Kidney glomerular epithelial cell (primary cell): ENCODE measurements at regions not wholly inside any gene's neighbourhood (a gene's known extent, or its start where the extent isn't known, plus 50 kb on each side); places are given as distances from the start of the nearest gene placed in this dataset.
"Not testable (repeated sequence)": the region's sequence is repeated elsewhere in the genome, so short reads cannot be mapped to it uniquely, and the experiment has no call there.

Experiments
- DNase-seq: peaks from one replicate; lab custom pipeline; 2025; lab: John Stamatoyannopoulos, UW

DNA sequence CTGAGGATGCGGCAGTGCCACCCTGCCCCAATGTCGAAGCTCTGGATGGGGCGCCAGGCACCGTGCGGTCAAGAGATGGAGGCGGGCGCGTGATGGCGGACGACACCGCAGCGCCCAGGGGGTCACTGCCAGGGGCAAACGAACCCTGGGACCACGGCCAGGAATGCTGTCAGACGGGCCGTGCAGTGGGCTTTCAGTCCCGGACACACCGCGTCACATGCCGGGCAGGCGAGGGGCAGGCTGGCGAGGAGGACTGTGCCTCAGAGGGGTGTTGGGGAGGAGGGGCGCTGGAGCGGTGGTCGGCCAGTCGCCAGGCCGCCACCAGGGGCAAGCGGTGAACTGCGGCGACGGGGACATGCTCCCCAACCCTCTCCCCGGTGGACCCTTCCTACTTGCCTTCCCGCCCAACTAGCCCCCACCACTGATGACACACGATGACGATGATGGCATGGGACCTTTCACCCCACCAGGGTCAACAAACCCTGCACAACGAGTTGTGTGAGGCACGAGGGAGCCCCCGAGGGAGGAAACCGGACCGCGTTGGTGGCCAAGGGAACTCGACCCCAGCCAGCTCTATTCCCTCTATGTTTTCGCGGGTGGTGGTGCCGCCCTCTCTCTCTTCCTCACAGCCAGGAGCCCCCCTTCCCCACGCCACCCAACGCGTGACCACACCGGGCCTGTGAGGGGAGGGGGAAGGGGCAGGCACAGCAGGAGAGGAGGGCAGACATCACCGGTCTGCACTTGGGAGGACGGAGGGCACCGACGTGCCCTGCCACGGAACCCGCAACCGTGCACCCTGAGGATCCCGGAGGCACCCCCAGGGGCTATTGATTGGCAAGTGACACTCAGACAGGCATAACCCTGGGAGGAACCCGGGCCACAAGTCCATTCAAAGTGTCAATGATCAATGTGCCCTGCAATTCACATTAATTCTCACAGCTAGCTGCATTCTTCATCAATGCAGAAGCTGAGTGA is 1960.9 kb upstream of the DEFB115 start:
- no peak for DNase-seq

DNA sequence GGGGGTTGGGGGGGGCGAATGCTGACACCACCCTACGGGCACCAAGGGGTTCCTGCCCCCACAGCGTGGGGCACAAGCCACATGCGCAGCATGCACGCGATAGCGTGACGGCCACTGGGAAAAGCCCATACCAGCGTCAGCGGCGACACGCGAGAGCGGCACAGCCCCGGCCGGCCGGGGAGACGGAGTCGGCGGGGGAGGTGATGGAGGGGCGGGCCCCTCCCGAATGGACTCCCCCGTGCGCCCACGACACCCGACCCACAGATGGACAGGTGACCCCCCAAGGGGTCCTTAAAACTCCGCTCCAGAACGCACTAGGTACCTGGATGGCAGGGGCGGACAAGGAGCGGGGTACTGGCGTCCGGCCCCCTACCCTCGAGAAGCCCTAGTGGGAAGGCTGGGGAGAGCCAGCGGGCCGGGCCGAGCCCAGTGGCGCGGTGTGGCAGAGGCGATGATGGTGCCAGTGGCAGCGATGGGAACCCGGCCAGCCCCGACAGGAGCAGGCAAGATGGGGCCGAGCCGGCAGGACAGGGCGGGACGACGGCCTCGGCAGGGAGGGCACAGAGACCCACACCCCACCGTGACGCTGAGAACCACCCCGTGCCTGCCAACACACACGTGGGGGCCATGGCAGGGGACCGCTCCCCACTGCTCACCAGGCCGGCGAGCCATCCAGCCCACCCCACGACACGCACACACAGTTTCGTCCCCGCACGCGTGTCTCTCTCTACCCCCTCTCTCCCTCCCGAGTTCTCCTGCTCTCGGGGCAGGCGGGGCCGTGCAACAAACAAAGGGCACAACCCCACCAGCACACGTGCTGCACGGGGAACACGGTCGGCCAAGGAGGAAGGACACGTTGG is 1959.8 kb upstream of the DEFB115 start:
- DNase-seq, result no peak

- no peak for DNase-seq
Measured at GRCh38 chr20:29298271-29298590, 1959.2 kb upstream of the DEFB115 start.

GRCh38 chr20:29298759-29299613 is 1958.5 kb upstream of the DEFB115 start:
- no peak for DNase-seq

DNA sequence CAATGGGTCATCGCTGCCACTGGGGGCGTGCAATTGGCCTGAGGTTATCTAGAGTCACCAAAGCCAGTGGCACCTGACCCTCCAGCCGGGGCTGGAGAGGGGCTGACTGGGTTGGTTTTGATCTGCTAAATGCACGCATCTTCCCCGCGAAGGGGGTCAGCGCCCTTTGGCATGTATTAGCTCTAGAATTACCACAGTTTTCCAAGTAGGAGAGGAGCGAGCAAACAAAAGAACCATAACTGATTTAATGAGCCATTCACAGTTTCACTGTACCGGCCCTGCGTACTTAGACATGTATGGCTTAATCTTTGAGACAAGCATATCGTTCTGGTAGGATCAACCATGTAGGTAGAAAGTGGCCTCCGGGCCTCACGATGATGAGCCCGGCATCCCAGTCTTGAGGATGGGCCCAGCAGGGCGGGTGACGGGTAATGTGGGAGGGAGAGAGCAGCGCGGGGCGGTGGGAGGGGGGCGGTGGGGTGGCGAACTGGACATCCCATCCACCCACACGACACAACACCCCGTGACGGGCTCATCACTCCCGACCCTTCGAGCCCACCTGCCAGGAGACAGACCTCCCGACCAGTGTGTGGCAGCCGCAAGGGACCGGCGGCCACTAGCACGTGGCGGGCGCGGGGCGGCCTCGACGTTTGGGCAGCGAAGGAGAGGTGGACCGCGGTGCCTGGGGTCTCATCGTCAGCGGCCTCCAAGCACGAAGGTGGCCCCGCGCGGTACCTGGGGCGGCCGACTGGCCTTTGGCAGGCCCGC is 1957.5 kb upstream of the DEFB115 start:
- DNase-seq, result no peak

- DNase-seq, result no peak
Measured at GRCh38 chr20:29300579-29301551, 1956.6 kb upstream of the DEFB115 start.

DNA sequence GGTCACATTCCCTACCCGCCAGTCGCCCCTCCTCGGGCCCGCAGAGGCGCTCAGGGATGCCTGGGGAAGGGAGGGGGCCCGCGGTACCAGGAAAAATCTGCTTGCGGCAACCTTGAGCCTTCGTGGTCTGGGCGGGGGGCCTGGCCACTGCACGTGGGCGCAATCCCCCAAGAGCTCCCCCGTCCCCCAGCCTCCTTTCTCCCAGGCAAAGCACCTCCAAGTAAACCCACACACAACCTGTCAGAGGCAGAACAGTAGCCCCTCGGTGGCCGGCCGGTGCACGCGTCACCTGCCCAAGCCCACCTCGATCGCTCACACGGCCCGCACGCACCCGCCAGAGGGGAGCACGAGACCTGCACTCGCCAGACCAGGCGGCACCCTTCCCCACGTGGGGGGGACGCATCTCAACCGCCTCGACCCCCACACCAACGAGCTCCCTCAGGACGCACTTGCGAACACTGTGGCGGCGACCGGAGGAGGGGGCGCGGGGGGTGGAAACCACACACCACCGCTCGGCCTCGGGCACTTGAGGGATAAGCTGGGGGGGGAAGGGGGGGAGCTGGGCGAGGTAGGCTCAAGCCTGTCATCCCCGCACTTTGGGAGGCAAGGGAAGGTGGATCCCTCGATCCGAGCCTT is 1955.7 kb upstream of the DEFB115 start:
- no peak for DNase-seq

- no peak for DNase-seq
Measured at GRCh38 chr20:29302979-29303644, 1954.4 kb upstream of the DEFB115 start.

GRCh38 chr20:29306390-29307072 is 1950.9 kb upstream of the DEFB115 start:
- no peak for DNase-seq

GRCh38 chr20:29307484-29307883 is 1950.0 kb upstream of the DEFB115 start:
- DNase-seq, result not testable (repeated sequence)

DNA sequence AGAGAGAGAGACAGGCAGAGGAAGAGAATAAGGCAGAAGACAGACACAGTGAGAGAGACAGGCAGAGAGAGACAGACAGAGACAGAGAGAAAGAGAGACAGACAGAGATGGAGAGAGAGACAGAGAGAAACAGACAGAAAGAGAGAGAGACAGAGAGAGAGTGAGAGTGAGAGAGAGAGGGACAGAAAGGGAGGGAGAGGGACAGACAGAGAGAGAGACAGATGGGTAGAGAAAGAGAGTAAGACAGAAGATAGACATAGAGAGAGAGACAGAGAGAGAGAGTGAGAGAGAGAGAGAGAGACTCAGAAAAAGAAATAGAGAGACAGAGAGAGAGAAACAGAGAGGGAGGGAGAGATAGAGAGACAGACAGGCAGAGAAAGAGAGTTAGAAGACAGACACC is 1948.5 kb upstream of the DEFB115 start:
- DNase-seq, result not testable (repeated sequence)

DNA sequence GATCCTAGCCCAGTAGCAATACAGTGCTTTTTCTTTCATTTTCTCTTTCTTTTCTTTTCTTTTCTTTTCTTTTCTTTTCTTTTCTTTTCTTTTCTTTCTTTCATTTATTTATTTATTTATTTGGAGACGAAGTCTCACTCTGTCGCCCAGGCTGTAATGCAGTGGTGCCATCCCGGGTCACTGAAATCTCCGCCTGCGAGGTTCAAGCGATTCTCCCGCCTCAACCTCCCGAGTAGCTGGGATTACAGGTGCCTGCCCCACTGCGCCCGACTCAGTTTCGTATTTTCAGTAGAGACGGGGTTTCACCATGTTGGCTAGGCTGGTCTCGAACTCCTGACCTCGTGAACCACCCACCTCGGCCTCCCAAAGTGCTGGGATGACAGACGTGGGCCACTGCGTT is 1948.0 kb upstream of the DEFB115 start:
- DNase-seq, result not testable (repeated sequence)

DNA sequence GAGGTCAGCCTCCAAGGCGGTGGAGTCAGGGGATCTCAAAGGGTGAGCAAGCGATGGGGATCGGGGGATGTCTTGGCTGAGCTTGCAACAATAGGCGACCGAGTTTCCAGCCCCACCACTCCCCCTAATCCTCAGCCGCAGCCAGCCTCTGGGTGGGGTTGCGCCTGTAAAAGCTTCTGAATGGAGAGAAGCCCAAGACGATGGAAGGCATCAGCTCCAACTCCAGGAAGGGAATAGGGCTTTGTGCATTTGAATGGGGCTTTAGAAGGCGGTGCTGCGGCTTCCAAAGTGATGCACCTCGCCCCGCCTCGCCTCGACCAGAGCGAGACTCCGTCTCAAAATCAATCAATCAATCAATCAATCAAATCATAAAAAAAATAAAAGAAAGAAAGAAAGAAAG is 1946.4 kb upstream of the DEFB115 start:
- DNase-seq, result not testable (repeated sequence)

DNA sequence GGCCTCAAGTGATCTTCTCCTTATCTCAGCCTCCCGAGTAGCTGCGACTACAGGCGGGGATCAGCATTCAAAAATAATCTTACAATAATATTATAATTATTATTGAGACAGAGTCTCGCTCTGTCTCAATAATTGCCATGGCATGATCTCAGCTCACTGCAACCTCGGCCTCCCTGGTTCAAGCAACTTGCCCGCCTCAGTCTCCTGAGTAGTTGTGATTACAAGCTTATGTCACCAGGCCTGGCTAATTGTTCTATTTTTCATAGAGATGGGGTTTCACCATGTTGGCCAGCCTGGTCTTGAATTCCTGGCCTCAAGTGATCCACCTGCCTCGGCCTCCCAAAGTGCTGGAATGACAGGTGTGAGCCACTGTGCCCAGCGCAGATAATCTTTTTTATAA is 1944.8 kb upstream of the DEFB115 start:
- not testable (repeated sequence) for DNase-seq

- no peak for DNase-seq
Measured at GRCh38 chr20:29313481-29313880, 1944.0 kb upstream of the DEFB115 start.

DNA sequence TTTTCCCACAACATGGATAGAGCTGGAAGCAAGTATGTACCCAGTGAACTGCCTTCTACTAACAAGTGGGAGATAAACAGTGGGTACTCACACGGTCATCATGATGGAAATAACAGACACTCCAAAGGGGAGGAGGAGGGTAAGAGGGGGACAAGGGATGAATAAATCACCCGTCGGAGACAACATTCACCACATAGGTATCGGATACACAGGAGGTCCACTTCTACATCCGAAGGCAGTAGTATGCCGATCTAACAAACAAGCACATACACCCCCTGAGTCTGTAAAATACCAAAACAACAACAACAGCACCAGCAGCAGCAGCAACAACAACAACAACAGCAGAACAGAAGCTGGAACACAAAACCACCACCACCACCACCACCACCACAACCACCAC is 1943.2 kb upstream of the DEFB115 start:
- DNase-seq, result no peak

DNA sequence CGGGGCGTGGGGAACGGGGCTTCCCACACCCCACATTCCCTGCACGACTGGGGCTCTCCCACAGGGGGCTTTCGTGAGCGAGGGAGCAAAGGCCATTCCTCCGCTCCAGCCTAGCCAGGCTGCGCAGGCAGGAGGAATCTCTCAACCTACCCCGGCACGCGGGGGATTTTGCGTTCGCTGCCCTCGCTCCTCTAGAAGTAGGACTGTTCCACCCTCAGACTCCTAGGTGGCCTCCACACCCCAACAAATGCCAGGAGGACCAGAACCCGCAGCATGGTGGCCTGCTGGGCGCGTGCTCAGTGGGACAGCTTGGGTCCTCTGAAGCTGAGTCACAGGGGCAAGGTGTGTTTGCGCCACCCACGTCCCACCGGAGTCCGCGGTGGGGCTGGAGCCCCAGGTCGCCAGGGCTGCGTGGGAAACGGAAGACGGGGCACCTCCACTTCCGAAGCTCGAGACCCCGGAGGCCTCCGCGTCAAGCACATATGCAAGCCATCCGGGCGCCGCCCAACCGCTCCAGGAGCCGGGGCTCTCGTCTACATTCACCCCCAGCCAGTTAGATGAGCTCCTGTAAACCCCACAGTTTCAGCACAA is 1938.5 kb upstream of the DEFB115 start:
- DNase-seq, result no peak

GRCh38 chr20:29319725-29320124 is 1937.7 kb upstream of the DEFB115 start:
- DNase-seq, result no peak
